ENCODE measurements at regions not wholly inside any gene's neighbourhood (a gene's known extent, or its start where the extent isn't known, plus 50 kb on each side); places are given as distances from the start of the nearest gene placed in this dataset.

DNA sequence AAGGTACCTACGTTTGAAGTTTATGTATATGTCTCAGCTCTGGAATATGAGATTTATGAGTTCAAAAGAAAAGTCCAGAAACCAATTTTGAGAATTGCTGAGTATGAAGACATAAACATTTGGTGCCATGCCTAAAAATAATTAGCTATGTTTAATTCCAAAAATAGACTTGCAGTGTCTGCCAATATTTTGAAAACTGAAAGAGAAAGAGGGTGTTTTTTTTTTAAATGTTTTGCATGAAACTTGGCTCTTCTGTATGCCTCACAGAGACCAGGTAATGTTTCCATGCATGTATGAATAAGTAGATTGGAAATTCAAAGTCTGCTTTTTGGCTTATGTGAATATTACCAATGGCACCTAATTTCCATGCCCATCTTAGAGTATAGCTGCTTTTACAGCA is 634.4 kb upstream of the C9orf72 start:
- no peak for DNase-seq (ENCODE audit: low read depth)

DNA sequence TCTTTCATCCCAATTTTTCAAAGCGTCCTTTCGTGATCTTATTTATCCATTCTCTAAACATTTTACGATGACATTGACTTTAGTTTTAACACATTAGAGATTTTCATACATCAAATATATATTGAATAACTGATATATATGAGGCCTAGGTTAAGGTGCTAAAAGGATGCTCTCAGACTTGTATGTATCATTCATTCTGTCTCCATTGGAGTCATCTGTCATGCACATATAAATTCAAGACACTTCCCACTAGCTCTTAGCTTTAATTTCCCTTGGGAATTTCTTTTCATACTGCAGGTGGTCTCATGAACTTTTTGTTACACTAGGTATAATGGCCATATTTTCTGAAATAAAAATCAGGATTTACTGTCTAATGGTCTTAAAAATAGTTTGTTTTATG is 635.8 kb upstream of the C9orf72 start:
- no peak for DNase-seq (ENCODE audit: low read depth)

DNA sequence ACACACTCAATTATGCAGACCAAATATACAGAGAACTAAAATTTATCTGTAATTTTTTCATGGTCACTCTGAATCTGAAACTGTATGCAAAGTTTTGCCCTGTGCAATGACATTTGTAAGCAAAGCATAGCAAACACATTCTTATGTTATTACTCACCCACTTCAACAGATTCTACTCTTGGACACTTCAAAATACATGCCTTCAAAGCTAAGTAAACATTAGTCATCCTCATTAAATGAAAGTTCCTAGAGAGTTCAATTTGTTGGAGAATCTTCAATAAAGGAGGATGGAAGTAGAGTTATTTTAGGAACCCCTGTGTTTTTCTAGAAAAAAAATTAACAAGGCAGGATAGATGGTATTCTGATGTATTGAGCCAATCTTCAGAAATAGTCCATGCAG is 639.7 kb upstream of the C9orf72 start:
- DNase-seq (ENCODE audit: low read depth) = no peak

DNA sequence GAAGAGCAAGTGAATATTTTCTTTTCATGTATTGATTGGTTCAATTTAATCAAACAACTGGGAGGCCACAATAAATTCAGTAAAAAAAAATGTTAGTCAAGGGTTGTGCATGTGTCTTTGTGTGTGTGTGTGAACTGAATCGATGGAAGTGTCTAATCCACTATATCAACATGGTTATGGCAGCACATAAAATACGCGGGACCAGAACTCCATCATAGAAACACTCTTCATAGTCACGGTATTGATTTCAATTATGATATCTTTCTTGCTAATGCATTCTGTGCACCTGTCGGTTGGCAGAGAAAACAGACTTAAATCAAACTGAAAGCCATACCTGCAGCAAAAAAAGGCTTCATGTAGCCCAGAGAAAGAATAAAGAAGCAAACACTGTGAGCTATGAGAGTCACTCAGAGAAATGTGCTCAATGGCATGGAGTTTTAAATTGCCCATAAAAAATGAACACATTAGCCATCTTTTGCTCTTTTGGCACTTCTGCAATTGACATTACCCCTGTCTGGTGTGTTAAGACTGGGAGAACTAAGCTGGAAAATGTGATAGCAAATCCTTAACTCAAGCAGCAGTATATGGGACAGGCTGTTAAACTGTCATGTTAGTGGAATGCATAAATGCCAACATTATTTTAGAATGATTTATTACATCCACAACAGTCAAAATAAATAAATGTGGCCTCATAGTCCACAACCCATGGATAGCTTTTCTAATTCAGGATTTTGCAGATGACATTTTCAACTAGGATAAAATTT is 642.4 kb upstream of the C9orf72 start:
- no peak for DNase-seq (ENCODE audit: low read depth)

DNA sequence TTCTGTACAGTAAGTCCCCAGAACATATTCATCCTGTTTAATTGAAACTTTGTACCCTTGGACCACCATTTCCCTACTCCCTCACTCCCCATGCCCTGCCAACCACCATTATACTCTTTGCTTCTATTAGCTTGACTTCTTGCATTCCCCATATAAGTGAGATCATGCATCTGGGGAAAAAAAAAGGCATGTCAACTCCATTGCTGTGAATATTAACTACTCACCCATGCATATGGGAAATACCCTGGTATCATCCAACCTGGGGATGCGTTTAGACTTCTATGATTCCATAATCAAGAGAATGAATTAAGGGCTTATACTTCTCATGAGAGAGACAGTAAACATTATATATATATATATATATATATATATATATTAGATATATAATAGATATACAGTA is 659.4 kb upstream of the C9orf72 start:
- no peak for DNase-seq (ENCODE audit: low read depth)

DNA sequence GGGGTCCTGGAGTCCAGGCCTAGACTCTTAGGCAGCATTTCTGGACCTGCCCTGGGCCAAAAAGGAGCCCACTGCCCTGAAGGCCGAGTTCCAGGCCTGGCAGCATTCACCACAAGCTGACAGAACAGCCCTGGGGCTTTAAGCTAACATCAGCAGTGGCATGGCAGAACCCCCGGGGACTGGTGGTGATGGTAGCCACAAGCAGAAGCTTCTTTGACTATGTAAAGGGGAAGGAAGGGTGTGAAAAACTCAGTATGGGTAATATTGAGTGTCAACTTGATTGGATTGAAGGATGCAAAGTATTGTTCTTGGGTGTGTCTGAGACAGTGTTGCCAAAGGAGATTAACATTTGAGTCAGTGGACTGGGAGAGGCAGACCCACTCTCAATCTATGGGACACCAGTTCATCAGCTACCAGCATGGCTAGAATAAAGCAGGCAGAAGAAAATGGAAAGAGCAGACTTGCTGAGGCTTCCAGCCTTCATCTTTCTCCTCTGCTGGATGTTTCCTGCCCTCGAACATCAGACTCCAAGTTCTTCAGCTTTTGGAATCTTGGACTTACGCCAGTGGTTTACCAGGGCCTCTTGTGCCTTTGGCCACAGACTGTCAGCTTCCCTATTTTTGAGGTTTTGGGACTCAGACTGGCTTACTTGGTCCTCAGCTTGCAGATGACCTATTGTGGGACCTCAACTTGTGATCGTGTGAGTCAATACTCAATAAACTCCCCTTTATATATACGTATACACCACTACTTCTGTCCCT is 661.0 kb upstream of the C9orf72 start:
- no peak for DNase-seq (ENCODE audit: low read depth)

DNA sequence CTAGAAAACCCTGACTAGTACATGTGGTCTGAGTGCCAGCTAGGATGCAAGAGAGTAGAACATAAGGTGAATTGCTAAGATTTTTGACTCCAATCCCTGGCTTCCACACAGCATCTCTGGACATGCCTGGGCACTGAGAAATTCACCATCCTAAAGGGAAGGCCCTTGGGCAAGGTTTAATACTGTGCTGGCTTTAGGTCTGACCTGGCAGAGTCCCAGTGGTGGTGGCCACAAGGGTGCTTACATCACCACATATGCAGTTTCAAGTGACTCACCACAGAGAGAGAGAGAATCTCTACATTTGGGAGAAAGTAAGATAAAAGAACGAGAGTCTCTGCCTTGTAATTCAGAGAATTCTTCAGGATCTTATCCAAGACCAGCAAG is 661.6 kb upstream of the C9orf72 start:
- no peak for DNase-seq (ENCODE audit: low read depth)

DNA sequence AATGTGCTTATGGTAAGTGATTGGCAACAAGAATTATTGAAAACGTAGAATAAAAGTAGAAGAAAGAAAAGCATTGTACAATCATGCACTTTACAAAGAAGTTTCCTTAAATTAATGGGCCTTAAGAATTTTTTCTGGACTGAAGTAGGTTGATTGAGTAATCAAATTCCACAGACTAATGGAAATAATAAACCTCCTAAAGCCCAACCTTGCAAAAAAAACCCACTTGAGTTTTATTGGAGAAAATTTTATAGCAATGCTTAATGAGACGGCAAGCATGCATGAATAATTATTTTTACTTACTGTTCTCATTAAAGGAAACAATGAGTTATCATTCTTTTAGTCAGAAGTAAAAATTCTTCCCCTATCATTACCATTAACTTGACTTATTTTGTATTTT is 676.1 kb upstream of the C9orf72 start:
- no peak for DNase-seq (ENCODE audit: low read depth)

DNA sequence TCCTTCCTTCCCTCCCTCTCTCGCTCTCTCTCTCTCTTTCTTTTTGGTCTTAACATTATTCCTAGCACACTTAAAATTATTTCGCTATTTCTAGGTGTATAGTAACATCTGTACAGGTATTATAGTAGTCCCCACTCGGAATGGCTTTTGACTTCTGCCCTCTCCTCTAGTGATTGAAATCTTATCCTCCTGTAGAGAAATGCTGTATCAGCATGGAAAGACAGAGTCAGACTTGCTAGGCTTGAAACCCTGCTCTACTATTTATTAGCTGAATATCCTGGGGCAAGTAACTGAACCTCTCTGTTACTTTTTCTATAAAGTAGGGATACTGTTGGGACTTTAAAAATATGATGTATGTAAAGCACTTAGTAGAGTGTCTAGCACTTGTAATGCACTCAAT is 681.9 kb upstream of the C9orf72 start:
- DNase-seq (ENCODE audit: low read depth) = no peak

DNA sequence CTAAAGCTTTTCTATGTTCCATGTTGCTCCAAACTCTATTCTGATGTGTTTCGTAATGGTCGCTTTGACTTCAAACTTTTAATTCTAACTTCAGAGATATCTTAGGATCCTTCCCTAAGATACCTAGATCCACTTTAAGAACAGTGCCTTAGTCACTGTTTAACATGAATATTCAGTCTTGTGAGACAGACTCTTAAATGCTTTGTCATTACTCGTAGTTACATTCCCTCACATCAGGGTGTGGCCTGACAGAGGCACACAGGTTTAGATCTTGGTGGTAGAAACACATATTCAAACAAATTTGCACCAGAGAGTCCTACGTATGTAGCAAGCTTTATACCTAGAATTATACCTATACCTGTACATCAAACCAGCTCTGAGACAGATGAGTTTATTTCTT is 687.0 kb upstream of the C9orf72 start:
- DNase-seq (ENCODE audit: low read depth) = no peak

DNA sequence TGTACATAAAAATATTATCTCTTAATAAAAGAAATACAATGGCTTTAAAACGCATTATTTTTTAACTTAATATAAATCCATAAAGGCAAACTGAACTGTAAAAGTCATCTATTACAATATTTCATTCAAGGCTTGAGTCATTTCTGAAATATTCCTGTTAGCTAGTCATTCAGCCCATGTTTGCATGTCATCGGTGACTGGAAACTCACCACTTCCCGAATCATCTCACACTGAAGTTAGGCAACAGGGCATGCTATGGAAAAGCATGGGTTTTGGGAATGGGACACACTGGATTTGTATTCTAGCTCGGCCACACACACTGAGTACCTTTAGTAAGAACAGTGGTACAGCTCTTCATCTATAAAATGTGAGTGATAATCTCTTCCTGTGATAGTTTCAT is 691.1 kb upstream of the C9orf72 start:
- no peak for DNase-seq (ENCODE audit: low read depth)

DNA sequence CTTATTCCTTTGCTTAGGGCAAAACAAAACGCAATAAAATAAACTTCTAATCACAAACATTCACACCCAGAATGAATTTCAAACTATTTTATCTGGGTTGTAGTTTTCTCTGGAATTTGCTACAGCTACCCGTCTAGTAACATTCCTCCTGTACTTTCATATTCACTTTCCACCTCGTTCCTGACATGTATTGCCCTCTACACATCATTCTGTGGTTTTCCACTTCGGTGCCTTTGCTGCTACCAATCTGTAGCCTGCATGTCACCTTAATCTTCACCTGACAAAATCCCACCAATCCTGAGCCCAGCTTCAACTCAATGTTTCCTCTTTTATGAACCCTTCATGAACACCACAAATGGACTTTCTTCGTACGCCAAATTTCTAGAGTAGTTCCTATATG is 694.1 kb upstream of the C9orf72 start:
- DNase-seq (ENCODE audit: low read depth) = no peak

DNA sequence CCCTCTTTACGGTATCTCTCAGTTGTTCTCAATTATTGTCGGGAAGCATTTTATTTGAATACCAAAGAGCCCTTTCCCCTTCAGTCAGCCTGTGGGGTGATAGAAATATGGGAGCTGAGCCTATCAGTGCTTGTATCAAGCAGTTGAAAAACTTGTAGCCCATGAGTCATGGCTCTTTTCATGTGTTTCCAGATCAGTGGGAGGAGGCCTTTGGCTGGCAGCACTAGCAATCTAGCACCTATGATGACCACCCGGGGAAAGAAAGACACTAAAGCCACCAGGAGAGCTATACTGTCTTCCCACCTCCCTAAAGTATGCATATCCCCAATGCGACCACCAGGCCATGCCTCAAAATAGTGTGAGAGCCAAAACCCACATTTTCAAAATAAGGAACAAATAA is 696.9 kb upstream of the C9orf72 start:
- no peak for DNase-seq (ENCODE audit: low read depth)

DNA sequence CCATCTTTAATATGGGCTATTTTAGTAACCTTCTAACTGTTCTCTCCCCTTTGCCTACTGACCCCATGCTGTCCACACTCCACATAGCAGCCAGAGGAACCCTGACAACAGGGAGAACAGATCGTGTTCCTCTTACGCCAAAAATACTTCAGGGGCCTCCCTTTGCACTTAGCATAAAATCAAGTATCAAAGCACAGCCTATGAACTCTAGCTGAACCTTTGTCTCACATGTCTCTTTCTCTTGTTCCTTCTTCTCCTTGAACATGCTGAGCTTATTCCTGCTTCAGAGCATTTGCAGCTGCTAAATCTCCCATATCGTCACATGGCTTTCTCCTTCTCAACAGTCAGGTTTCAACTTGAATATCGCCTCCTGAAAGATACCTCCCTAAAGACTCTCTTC is 698.8 kb upstream of the C9orf72 start:
- no peak for DNase-seq (ENCODE audit: low read depth)

DNA sequence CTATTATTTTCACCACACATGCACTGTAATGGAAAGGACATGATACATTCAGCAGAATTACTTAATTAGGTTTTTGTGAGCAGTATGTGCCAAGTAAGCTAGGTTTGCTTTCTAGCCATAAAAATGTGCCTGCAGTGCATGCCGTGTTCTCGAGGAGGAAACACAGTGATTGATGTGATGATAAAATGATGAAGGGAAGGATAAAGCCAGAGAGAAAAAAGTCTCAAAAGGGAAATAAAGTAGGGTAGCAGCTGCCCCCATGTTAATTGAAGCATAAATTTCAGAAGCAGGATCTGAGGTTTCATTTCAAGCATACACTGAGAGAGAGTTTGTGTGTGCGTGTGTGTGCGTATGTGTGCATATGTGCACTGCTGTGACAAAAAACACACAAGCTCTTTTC is 714.2 kb upstream of the C9orf72 start:
- no peak for DNase-seq (ENCODE audit: low read depth)

DNA sequence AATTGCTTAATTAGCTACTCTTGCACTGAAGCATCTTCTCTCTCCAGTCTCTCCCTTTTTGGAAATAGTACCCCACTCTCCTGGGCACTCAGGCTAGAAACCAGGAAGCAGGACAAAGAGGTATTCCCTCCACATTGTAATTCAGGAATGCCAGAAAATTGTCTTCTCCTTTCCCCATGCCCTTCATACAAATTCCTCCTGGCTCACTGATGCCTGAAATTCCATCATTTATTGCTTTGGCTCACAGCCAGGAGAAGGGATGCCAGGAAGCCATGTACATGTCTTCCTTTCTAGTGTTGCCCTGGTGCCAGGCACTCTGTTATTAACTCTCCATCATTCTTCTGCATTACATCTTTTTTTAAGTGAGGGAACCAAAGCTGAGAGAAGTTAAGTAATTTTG is 716.5 kb upstream of the C9orf72 start:
- DNase-seq (ENCODE audit: low read depth) = no peak

DNA sequence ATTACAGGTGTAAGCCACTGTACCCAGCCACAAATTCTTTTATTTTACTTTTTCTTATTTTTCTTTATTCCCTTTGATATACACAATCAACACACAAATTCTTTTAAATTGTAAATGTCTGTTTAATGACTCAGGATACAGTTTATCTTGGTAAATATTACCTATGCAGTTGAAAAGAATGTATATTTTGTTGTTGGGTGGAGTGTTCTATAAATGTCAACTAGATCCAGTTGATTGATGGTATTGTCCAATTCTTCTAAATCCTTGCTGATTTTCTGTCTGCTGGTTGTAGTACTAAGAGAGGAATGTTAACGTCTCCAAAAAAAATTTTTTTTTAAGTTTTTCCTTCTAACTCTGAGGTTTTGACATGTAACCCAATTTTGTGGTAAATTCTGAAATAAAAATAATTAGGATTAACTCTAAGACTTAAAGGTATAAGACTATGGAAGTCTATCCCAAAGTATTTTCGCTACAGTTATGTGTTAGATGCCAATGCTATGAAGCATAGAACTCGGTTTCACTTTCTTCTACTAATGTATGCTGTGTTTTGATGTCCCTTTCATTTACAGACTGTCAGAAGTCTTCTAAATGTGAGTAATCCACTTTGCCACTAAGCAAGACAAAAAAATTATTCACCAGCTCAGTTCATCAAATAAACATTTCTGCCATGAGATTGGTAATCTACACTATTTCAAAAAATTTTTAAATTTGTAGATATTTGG is 720.2 kb upstream of the C9orf72 start:
- no peak for DNase-seq (ENCODE audit: low read depth)

DNA sequence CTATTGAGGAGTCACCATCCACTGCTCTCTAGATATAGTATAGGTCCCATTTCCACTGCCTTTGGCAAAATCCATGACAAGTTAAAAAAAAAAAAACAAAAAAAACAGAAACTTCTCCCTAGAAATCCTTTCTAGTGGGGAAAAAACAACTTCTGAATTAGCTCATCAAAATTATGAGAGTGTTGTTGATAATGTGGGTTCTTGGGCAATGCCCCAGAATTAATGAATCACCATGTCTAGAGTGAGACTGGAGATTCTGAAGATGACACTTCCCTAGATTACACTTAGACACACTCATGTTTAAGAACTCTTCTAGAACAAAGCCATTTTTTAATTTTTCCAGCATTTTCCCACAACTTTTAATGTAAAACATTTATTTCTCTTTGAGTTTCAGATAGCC is 728.0 kb upstream of the C9orf72 start:
- DNase-seq (ENCODE audit: low read depth) = no peak

DNA sequence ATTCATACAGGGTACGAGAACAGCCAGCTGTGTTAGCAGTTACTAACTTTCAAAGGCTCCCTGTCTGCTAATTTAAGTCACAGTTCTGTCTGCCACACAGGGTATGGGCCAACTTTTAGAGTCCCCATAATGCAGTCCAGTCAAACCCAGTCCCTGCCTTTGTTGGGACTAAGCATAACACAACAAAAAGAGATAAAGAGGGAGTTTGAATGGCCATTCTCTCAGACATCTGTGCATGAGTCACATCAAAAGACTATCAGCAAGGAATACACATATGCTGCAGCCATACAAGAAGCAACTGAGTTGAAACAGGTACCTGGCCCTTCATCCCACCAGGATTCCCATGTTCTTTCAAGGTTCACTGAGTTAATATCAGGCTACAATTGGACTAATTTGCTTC is 744.5 kb upstream of the C9orf72 start:
- DNase-seq (ENCODE audit: low read depth) = no peak

DNA sequence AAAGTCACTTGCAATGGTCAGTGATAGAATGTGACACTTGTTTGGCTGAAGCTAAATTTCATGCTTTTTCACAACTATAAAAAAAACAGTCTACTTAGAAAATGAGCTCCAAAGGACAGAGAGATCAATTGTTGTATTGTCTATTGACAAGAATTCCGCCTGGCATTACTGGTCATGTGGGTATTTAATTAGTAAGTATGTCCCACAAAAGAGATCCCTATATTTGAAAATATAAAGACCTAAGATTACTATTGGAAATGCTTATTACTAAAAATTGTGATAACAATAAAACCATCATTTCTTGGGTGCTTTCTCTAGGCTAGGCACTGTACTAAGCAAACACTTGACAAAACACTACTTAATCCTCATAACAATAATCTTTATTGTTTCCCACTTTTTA is 745.2 kb upstream of the C9orf72 start:
- DNase-seq (ENCODE audit: low read depth) = no peak

DNA sequence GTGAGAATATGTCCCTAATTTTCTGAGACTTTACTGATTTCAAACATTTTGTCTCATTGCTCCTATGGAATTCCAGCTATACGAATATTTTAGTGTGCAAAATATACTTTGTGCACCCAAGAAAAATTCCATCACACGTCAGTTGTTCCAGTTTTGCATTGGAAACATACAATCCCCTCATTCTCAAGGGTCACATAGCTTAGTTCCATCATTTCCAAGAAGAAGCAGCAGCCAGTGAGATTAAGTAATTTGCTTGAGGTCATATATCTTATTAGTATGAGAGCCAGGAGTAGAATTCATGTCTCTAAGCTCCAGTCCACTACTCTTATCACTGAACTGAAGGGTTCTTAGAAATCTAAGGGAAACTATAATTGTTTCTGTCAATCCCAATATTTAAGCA is 746.7 kb upstream of the C9orf72 start:
- DNase-seq (ENCODE audit: low read depth) = no peak

DNA sequence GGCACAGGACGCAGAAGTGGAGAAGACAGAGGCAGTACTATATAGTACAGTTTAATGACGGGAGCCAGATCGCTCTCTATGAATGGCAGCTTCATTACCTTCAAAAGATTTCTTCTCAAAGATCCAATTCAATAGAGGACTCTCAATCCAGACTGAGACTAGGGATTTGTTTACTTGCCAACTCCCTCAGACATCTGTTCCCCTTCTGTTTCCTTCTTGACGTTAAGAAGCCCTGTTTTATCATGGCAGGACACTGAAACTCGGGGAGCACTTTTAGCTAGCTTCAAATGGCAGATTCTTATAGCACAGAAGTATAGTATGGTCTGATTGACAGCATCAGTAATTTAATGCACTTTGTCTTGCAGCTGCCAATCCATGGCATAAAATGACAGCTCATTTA is 747.3 kb upstream of the C9orf72 start:
- DNase-seq (ENCODE audit: low read depth) = no peak

DNA sequence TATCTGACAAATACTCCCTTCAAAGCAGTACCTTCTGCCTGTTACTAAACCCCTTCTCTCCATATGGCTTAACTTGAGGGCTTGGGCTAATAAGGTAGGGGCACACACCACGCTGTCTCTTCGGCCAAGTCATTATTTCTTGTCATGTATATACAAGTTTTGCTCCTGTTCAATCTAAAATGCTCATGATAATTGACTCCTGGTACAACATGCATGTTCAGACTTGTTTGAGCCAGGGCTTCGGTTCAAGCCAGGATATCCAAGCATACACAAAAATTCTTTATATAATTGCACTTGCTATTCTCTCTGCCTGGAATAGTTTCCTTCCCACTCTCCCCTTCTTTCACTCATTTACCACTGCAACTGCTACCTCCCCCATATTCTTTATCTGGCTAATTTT is 756.0 kb upstream of the C9orf72 start:
- DNase-seq (ENCODE audit: low read depth) = no peak
